GM12878 (cell line): ENCODE measurements at regions not wholly inside any gene's neighbourhood (a gene's known extent, or its start where the extent isn't known, plus 50 kb on each side); places are given as distances from the start of the nearest gene placed in this dataset.

Experiments
- ATAC-seq: fragments of 200-7000 bp; cut with Tn5 transposase; 3 replicates; pipeline ENCODE4 v1.9.1; 2020; ENCODE audit warnings: mild to moderate bottlenecking, moderate library complexity
- BruUV-seq: library from RNA; stranded (reverse); fragments of 400-500 nt; replicated peaks from 2 replicates; lab custom pipeline; 2021; lab: Mats Ljungman, UMichigan
- CTCF ChIA-PET: fragments of 300-600 bp; sonication (Branson Sonifier 250); formaldehyde crosslinking; extraction: SDS; loops from one replicate; lab custom pipeline; 2021; ENCODE audit warnings: inconsistent platforms; lab: Yijun Ruan, JAX
- POLR2A ChIA-PET: fragments of 350-600 bp; formaldehyde crosslinking; extraction: SDS; loops from one replicate; lab custom pipeline; 2021; ENCODE audit warnings: inconsistent platforms; lab: Charles Lee
- RAD21 ChIA-PET: fragments of 300-600 bp; sonication (Branson Sonifier 250); formaldehyde crosslinking; loops from one replicate; lab custom pipeline; 2023; ENCODE audit warnings: antibody characterized with exemption; ENCODE audit not compliant: unreplicated experiment; lab: Charles Lee
- SMC1A ChIA-PET: fragments of 300-600 bp; sonication (Branson Sonifier 250); formaldehyde crosslinking; loops from one replicate; lab custom pipeline; 2023; ENCODE audit not compliant: unreplicated experiment, uncharacterized antibody; lab: Charles Lee
- DNase-seq: peaks from one replicate; pipeline ENCODE4 v3.0.0-alpha.2; 2011; ENCODE audit warnings: low read depth, low spot score
- FAIRE-seq: peaks from 3 replicates; lab custom pipeline; 2011; peaks lifted over from hg19 to GRCh38; lab: Jason Lieb, UNC
- H2AFZ ChIP-seq: 2 replicates; pipeline ENCODE4 v1.6.0; 2011; ENCODE audit warnings: low read depth, low read length, control low read depth; ENCODE audit not compliant: control insufficient read depth
- H3K27ac ChIP-seq: 2 replicates; pipeline ENCODE4 v1.5.1; 2011; ENCODE audit warnings: control low read depth; ENCODE audit not compliant: control insufficient read depth, insufficient read depth
- H3K27me3 ChIP-seq, 2 experiments: replicated peaks in 1 of 2; 2 replicates each; pipeline versions ENCODE4 v1.6.0 to v1.6.1; 2011; ENCODE audit warnings: low read length in 1 of 2; ENCODE audit not compliant: control insufficient read depth in 2 of 2, insufficient read depth in 2 of 2
- H3K36me3 ChIP-seq, 2 experiments: 2 replicates each; pipeline ENCODE4 v1.5.1; 2011; ENCODE audit warnings: low read length in 1 of 2; ENCODE audit not compliant: control insufficient read depth in 2 of 2, insufficient read depth in 2 of 2
- H3K4me1 ChIP-seq: 2 replicates; pipeline ENCODE4 v1.6.1; 2011; ENCODE audit warnings: mild to moderate bottlenecking, low read length, moderate library complexity, mixed read lengths; ENCODE audit not compliant: control insufficient read depth, insufficient read depth
- H3K4me2 ChIP-seq: 2 replicates; pipeline ENCODE4 v1.6.0; 2011; ENCODE audit warnings: control low read depth; ENCODE audit not compliant: control insufficient read depth, insufficient read depth
- H3K4me3 ChIP-seq: fragments of 200-600 bp; sonication (generic); 2 replicates; pipeline ENCODE4 v1.5.1; 2016
- H3K79me2 ChIP-seq: 2 replicates; pipeline ENCODE4 v1.6.0; 2011; ENCODE audit warnings: low read length; ENCODE audit not compliant: control insufficient read depth, insufficient read depth
- H3K9ac ChIP-seq: 2 replicates; pipeline ENCODE4 v1.8.0; 2011; ENCODE audit warnings: low read length, control low read depth, mixed read lengths; ENCODE audit not compliant: control insufficient read depth, insufficient read depth
- H3K9me3 ChIP-seq: replicated peaks from 3 replicates; pipeline ENCODE4 v1.5.1; 2011; ENCODE audit warnings: mild to moderate bottlenecking, low read length; ENCODE audit not compliant: control insufficient read depth, insufficient read depth
- H4K20me1 ChIP-seq: 2 replicates; pipeline ENCODE4 v1.6.0; 2011; ENCODE audit not compliant: control insufficient read depth, insufficient read depth
- E2F8 ChIP-seq: fragments of 450-650 bp; IDR thresholded peaks from 2 replicates; pipeline ENCODE4 v1.6.1; 2018; ENCODE audit warnings: mild to moderate bottlenecking, low read depth, moderate library complexity; ENCODE audit not compliant: partially characterized antibody
- KDM1A ChIP-seq: fragments of 200-600 bp; sonication (generic); IDR thresholded peaks from 2 replicates; pipeline ENCODE4 v1.6.1; 2016; ENCODE audit warnings: borderline replicate concordance
- POU2F2 ChIP-seq: IDR thresholded peaks from 3 replicates; pipeline ENCODE4 v1.6.1; 2011; ENCODE audit warnings: low read depth, mild to moderate bottlenecking, low read length, borderline replicate concordance
- RELA ChIP-seq: fragments of 450-650 bp; IDR thresholded peaks from 2 replicates; pipeline ENCODE4 v1.8.0; 2014; ENCODE audit warnings: borderline replicate concordance; ENCODE audit not compliant: partially characterized antibody
- SMAD1 ChIP-seq: fragments of 450-650 bp; IDR thresholded peaks from 2 replicates; pipeline ENCODE4 v1.6.1; 2018; ENCODE audit warnings: mild to moderate bottlenecking, low read depth; ENCODE audit not compliant: partially characterized antibody
- SREBF2 ChIP-seq: IDR thresholded peaks from 2 replicates; pipeline ENCODE4 v1.6.1; 2012; ENCODE audit warnings: mild to moderate bottlenecking, low read length
- WGBS: methylation state at CpG from one replicate; pipeline ENCODE4 v1.1.6; 2016; ENCODE audit warnings: low lambda C conversion rate; ENCODE audit not compliant: insufficient replicate concordance, insufficient coverage; ENCODE audit errors: missing lambda C conversion rate; 5-methylcytosine and 5-hydroxymethylcytosine counted together
- in situ Hi-C: fragments of 300-500 bp; cut with MboI; formaldehyde crosslinking; loops from 9 replicates; pipeline ENCODE4 v1.14.3; 2018; ENCODE audit warnings: mixed read lengths
- intact Hi-C: fragments of 100-400 bp; cut with micrococcal nuclease; formaldehyde crosslinking; loops from one replicate; pipeline ENCODE4 v1.14.2; 2022; ENCODE audit not compliant: unreplicated experiment

- in situ Hi-C loops, result no loop called here
- ChIA-PET SMC1A (interaction anchor here (0.8 to 1.7 kb wide), 2 partner anchors 14 to 175 kb away, joined by 3 to 4 read pairs; no protein-coding TSS in a partner anchor), POLR2A (no interaction called here), RAD21 (no interaction called here), CTCF (interaction anchor here (0.5 kb wide), 1 partner anchor 376 kb away, joined by 3 read pairs; no protein-coding TSS in a partner anchor)
- 66% methylated on average over 23 of the region's 24 CpGs for WGBS
- H3K4me3 ChIP-seq, result no peak overlapping the region
- no TSS peak for BruUV-seq
- H2AFZ ChIP-seq, result no peak overlapping the region
- no peaks in the 10 kb centered on the region for H3K79me2 ChIP-seq
- H3K9me3 ChIP-seq, result no peaks in the 10 kb centered on the region
- H3K27ac ChIP-seq, result no peak overlapping the region
- ATAC-seq (no peak), DNase-seq (no peak), FAIRE-seq (no peak)
- H3K36me3 ChIP-seq, result no peaks in the 10 kb centered on the region
- no peaks in the 10 kb centered on the region for H4K20me1 ChIP-seq
- TF ChIP-seq POU2F2, result no peak
- no peak for TF ChIP-seq SREBF2
- TF ChIP-seq E2F8, result no peak
- no peak for TF ChIP-seq KDM1A
- no peak for TF ChIP-seq SMAD1
- no peak for TF ChIP-seq RELA
- H3K27me3 ChIP-seq, result no peaks in the 10 kb centered on the region
- no peak overlapping the region for H3K9ac ChIP-seq
- H3K4me2 ChIP-seq, result no peak overlapping the region
- no peaks in the 10 kb centered on the region for H3K4me1 ChIP-seq
- intact Hi-C loops, result loop anchor here (5.0 kb wide), 1 partner anchor 117 kb away; no protein-coding TSS in a partner anchor
These were observed 560.8 kb downstream of the BNC2 start for GRCh38 chr9:16309469-16310271.
